GM23248 (cell line): ENCODE measurements at regions not wholly inside any gene's neighbourhood (a gene's known extent, or its start where the extent isn't known, plus 50 kb on each side); places are given as distances from the start of the nearest gene placed in this dataset.

Experiments
- EZH2 ChIP-seq: fragments of 200-600 bp; sonication (generic); IDR thresholded peaks from 2 replicates; pipeline ENCODE4 v1.6.1; 2018; ENCODE audit warnings: antibody characterized with exemption, mild to moderate bottlenecking; ENCODE audit not compliant: insufficient read depth, poor library complexity, severe bottlenecking
- EZH2phosphoT487 ChIP-seq: fragments of 200-600 bp; sonication (generic); IDR thresholded peaks from 2 replicates; pipeline ENCODE4 v1.6.1; 2018; ENCODE audit warnings: antibody characterized with exemption, moderate library complexity, mild to moderate bottlenecking, low read depth; ENCODE audit not compliant: insufficient read depth

- no peak for TF ChIP-seq EZH2phosphoT487
- no peak for TF ChIP-seq EZH2
Observed at GRCh38 chr15:60073466-60073840, 69.3 kb downstream of the FOXB1 start.
